Muscle layer of colon (tissue), 2 donors: ENCODE measurements at regions not wholly inside any gene's neighbourhood (a gene's known extent, or its start where the extent isn't known, plus 50 kb on each side); places are given as distances from the start of the nearest gene placed in this dataset.

Source experiments
- H3K27ac ChIP-seq: one replicate; pipeline ENCODE4 v1.7.0; 2013; ENCODE audit warnings: low read depth, mild to moderate bottlenecking, low read length, moderate library complexity
- H3K27me3 ChIP-seq, 2 donors: one replicate each; pipeline ENCODE4 v1.7.0; 2013; ENCODE audit warnings: low read length in 2 of 2, mild to moderate bottlenecking in 2 of 2; ENCODE audit not compliant: insufficient read depth in 2 of 2, control insufficient read depth in 1 of 2
- H3K36me3 ChIP-seq: one replicate; pipeline ENCODE4 v1.7.0; 2013; ENCODE audit warnings: mild to moderate bottlenecking, low read length; ENCODE audit not compliant: insufficient read depth
- H3K4me1 ChIP-seq: one replicate; pipeline ENCODE4 v1.7.0; 2013; ENCODE audit warnings: mild to moderate bottlenecking, low read length; ENCODE audit not compliant: insufficient read depth
- H3K4me3 ChIP-seq, 2 donors: one replicate each; pipeline ENCODE4 v1.7.0; 2013; ENCODE audit warnings: low read length in 2 of 2, low read depth in 1 of 2, mild to moderate bottlenecking in 1 of 2, moderate library complexity in 1 of 2
- H3K9ac ChIP-seq: one replicate; pipeline ENCODE4 v1.7.0; 2013; ENCODE audit warnings: low read length
- H3K9me3 ChIP-seq: one replicate; pipeline ENCODE4 v1.7.0; 2013; ENCODE audit warnings: mild to moderate bottlenecking, low read length
- donor health status: abdominal sarcoma.
- donor health status: Adenocarcinoma of cecum.

GRCh38 chr16:62989480-62989879 is 953.2 kb upstream of the CDH8 start:
- Histone ChIP-seq H3K4me1 (no peaks in the 10 kb centered on the region), H3K27ac (no peak overlapping the region), H3K36me3 (no peaks in the 10 kb centered on the region), H3K9me3 (no peaks in the 10 kb centered on the region), H3K9ac (no peak overlapping the region), H3K4me3 (no peak overlapping the region), H3K27me3 (no peaks in the 10 kb centered on the region)

DNA sequence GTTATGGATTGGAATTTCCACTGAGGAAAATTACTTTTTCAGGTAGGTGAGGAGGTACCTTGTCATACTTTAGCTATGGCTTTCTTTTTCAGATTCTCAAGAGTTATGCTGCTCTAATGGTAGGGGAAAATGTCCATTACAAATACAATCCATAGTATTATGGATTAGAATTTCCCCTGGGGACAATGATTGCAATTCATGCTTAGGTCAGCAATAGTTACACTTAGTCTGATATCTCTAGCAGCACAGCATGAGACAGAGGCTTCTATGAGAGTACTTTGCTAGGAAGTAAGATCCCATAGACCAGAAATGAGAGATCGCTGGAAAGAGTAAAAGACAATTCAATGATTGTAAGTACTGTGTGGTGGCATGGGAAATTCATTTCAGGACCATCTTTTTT is 949.5 kb upstream of the CDH8 start:
- no peaks in the 10 kb centered on the region for H3K36me3 ChIP-seq
- H3K9me3 ChIP-seq, result no peaks in the 10 kb centered on the region
- no peak overlapping the region for H3K27ac ChIP-seq
- H3K4me1 ChIP-seq, result no peaks in the 10 kb centered on the region
- H3K4me3 ChIP-seq, result no peak overlapping the region
- H3K27me3 ChIP-seq, result no peaks in the 10 kb centered on the region
- H3K9ac ChIP-seq, result no peak overlapping the region

DNA sequence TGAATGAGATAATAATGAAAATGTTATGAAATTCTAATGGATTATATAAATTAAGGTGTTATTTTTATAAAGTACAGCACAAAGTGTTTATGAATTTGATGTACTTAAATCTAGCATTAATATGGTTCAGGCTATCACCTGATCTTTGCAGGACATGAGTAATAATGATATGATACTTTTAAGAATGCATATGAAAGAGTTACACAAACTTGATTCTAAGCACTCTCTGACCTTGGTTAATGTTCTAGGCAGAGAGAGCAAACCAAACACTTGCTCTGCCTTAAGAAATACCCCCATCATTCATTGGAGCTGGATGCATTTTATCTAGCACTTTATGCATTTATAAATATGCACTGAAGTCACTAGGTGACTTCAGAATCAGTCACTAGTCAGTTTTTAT is 942.2 kb upstream of the CDH8 start:
- no peaks in the 10 kb centered on the region for H3K4me1 ChIP-seq
- no peak overlapping the region for H3K9ac ChIP-seq
- H3K9me3 ChIP-seq, result no peaks in the 10 kb centered on the region
- no peaks in the 10 kb centered on the region for H3K27me3 ChIP-seq
- no peaks in the 10 kb centered on the region for H3K36me3 ChIP-seq
- no peak overlapping the region for H3K4me3 ChIP-seq
- no peak overlapping the region for H3K27ac ChIP-seq

GRCh38 chr16:62977876-62978275 is 941.6 kb upstream of the CDH8 start:
- no peaks in the 10 kb centered on the region for H3K36me3 ChIP-seq
- H3K4me1 ChIP-seq, result no peaks in the 10 kb centered on the region
- no peaks in the 10 kb centered on the region for H3K9me3 ChIP-seq
- H3K4me3 ChIP-seq, result no peak overlapping the region
- H3K27ac ChIP-seq, result no peak overlapping the region
- H3K27me3 ChIP-seq, result no peaks in the 10 kb centered on the region
- no peak overlapping the region for H3K9ac ChIP-seq

- H3K9ac ChIP-seq, result no peak overlapping the region
- no peaks in the 10 kb centered on the region for H3K27me3 ChIP-seq
- H3K9me3 ChIP-seq, result no peaks in the 10 kb centered on the region
- H3K4me1 ChIP-seq, result peaks cover 9% of the 10 kb centered on the region
- H3K36me3 ChIP-seq, result no peaks in the 10 kb centered on the region
- H3K27ac ChIP-seq, result no peak overlapping the region
- no peak overlapping the region for H3K4me3 ChIP-seq
Observed at GRCh38 chr16:62974424-62974823, 938.2 kb upstream of the CDH8 start.

- peaks cover 9% of the 10 kb centered on the region for H3K4me1 ChIP-seq
- H3K27me3 ChIP-seq, result no peaks in the 10 kb centered on the region
- H3K9me3 ChIP-seq, result no peaks in the 10 kb centered on the region
- no peaks in the 10 kb centered on the region for H3K36me3 ChIP-seq
- H3K27ac ChIP-seq, result no peak overlapping the region
- no peak overlapping the region for H3K4me3 ChIP-seq
- no peak overlapping the region for H3K9ac ChIP-seq
Observed at GRCh38 chr16:62970851-62971250, 934.6 kb upstream of the CDH8 start.

- Histone ChIP-seq H3K4me1 (peaks cover 9% of the 10 kb centered on the region), H3K27ac (no peak overlapping the region), H3K27me3 (no peaks in the 10 kb centered on the region), H3K9ac (no peak overlapping the region), H3K9me3 (no peaks in the 10 kb centered on the region), H3K4me3 (no peak overlapping the region), H3K36me3 (no peaks in the 10 kb centered on the region)
Observed at GRCh38 chr16:62969711-62970318, 933.6 kb upstream of the CDH8 start.

GRCh38 chr16:62967611-62968010 is 931.4 kb upstream of the CDH8 start:
- H3K27ac ChIP-seq, result no peak overlapping the region
- no peak overlapping the region for H3K4me3 ChIP-seq
- H3K4me1 ChIP-seq, result peaks cover 9% of the 10 kb centered on the region
- H3K27me3 ChIP-seq, result no peaks in the 10 kb centered on the region
- H3K36me3 ChIP-seq, result no peaks in the 10 kb centered on the region
- no peak overlapping the region for H3K9ac ChIP-seq
- H3K9me3 ChIP-seq, result no peaks in the 10 kb centered on the region

DNA sequence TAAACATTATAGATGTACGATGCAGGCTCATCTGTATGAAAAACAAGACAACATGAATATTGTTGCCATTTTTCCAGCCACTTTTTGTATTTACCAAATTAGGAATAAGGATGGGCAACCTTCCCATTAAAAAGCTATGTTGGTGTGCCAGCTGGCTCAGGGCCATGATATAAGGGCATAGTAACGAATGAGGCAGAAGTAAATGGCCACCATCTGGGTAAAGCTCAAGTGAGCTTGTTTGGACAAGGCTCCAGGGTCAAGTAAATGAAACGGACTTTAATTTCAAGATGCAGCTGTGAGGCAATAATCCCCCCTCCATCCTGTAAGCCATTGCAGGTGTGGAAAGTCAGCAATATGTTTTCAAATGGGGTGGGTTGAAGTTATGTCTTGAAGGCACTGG is 930.9 kb upstream of the CDH8 start:
- H3K4me1 ChIP-seq, result peaks cover 9% of the 10 kb centered on the region
- H3K9me3 ChIP-seq, result no peaks in the 10 kb centered on the region
- H3K27me3 ChIP-seq, result no peaks in the 10 kb centered on the region
- H3K9ac ChIP-seq, result no peak overlapping the region
- H3K27ac ChIP-seq, result no peak overlapping the region
- no peak overlapping the region for H3K4me3 ChIP-seq
- H3K36me3 ChIP-seq, result no peaks in the 10 kb centered on the region

DNA sequence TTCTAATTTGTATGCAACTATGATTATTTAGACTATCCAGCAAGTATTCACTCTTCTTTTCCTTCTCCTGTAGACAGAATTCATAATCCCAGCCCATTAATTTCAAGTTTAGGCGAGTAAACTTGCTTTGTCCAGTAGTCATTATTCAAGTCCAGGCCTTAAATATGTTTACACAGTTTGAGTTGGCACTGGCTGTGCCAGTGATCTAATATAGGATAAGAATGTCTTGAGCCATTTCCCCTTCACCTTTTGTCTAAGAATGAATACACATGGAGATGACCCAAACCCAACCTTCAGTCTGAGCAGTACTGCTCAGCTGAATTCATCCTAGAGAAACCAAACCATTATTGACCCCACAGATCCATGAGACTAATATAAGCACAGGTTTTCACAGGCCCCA is 930.4 kb upstream of the CDH8 start:
- Histone ChIP-seq H3K36me3 (no peaks in the 10 kb centered on the region), H3K4me3 (no peak overlapping the region), H3K27ac (no peak overlapping the region), H3K27me3 (no peaks in the 10 kb centered on the region), H3K9ac (no peak overlapping the region), H3K9me3 (no peaks in the 10 kb centered on the region), H3K4me1 (peaks cover 8% of the 10 kb centered on the region)

- Histone ChIP-seq H3K27me3 (no peaks in the 10 kb centered on the region), H3K9ac (no peak overlapping the region), H3K4me1 (peaks cover under 1% of the 10 kb centered on the region), H3K36me3 (no peaks in the 10 kb centered on the region), H3K4me3 (no peak overlapping the region), H3K9me3 (no peaks in the 10 kb centered on the region), H3K27ac (no peak overlapping the region)
Observed at GRCh38 chr16:62965831-62966230, 929.6 kb upstream of the CDH8 start.

- no peak overlapping the region for H3K27ac ChIP-seq
- H3K36me3 ChIP-seq, result no peaks in the 10 kb centered on the region
- no peak overlapping the region for H3K9ac ChIP-seq
- H3K27me3 ChIP-seq, result no peaks in the 10 kb centered on the region
- no peaks in the 10 kb centered on the region for H3K9me3 ChIP-seq
- H3K4me3 ChIP-seq, result no peak overlapping the region
- H3K4me1 ChIP-seq, result no peaks in the 10 kb centered on the region
Observed at GRCh38 chr16:62963846-62964245, 927.6 kb upstream of the CDH8 start.
